Heart left ventricle (tissue), 13 donors: ENCODE measurements at regions not wholly inside any gene's neighbourhood (a gene's known extent, or its start where the extent isn't known, plus 50 kb on each side); places are given as distances from the start of the nearest gene placed in this dataset.

Source experiments
- POLR2A ChIP-seq, 2 donors: fragments of 450-650 bp; IDR thresholded peaks; one replicate each; pipeline ENCODE4 v1.6.1; 2017; ENCODE audit warnings: antibody characterized with exemption in 2 of 2, mild to moderate bottlenecking in 2 of 2, moderate library complexity in 2 of 2
- TF ChIP-seq, protein P1 (sequence below), 12 donors: fragments of 200-600 bp; sonication (generic) in 4 of 12; IDR thresholded peaks; one replicate each; pipeline versions ENCODE4 v1.5.0 to v1.8.0; 2018 to 2022; ENCODE audit warnings: antibody characterized with exemption in 12 of 12, mild to moderate bottlenecking in 5 of 12
- donor health status: ischemic (EF 13 %, LVEDD 7.1; RV severe dilation, severe dysfunction).
- donor health status: DM: no; HTN: yes; CAD: no.
- donor health status: DM: no; HTN: no; CAD: no.
- donor health status: ischemic (EF 25% LVEDD 6.9; RV normal size, moderate dysfunction).
- donor health status: ischemic (EF 25% LVEDD 5.7; RV mildly dilated, moderate dysfunction).
- donor health status: ischemic (EF 35%, LVEDD 5.7; RV mildly dilated, moderate dysfunction).
- donor health status: nonischemic (EF 11% LVEDD 7.7; RV severe dilation, severe dysfunction).
- donor health status: DM: yes; HTN: yes; CAD: no.
- donor health status: PGD.
- donor health status: ischemic (EF 29% LVEDD 5.4; RV normal size, mild dysfunction).
- donor health status: nonischemic (EF 23%, LVEDD 6.1; RV moderate dilation, normal function).

DNA sequence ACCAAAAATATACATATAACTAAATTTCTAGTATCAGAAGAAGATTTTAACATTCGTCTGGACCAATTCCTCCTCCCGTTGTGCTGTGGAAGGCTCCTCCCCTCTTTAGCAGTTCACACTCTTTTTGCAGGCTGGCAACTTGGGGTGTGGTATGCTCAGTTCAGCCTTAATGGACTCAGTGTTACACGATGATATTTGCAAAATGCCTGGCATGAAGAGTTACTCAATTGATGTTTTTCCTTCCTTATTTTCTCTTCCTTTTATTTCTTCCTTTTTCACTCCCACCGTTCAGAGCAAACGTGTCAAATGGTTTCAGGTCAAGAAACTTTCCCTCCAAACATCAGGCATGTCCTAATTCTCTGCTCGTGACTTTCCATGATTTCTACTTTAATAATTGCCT lies 248.3 kb downstream of the PHF14 start:
- TF ChIP-seq, protein P1, sequence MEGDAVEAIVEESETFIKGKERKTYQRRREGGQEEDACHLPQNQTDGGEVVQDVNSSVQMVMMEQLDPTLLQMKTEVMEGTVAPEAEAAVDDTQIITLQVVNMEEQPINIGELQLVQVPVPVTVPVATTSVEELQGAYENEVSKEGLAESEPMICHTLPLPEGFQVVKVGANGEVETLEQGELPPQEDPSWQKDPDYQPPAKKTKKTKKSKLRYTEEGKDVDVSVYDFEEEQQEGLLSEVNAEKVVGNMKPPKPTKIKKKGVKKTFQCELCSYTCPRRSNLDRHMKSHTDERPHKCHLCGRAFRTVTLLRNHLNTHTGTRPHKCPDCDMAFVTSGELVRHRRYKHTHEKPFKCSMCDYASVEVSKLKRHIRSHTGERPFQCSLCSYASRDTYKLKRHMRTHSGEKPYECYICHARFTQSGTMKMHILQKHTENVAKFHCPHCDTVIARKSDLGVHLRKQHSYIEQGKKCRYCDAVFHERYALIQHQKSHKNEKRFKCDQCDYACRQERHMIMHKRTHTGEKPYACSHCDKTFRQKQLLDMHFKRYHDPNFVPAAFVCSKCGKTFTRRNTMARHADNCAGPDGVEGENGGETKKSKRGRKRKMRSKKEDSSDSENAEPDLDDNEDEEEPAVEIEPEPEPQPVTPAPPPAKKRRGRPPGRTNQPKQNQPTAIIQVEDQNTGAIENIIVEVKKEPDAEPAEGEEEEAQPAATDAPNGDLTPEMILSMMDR (IDR thresholded peaks at IDR 0.05), result no peak
- no peak for TF ChIP-seq POLR2A (IDR thresholded peaks at IDR 0.05)
